Activated CD4-positive, alpha-beta T cell treated with anti-CD3 and anti-CD28 coated beads for 36 hours (primary cell): ENCODE measurements at regions not wholly inside any gene's neighbourhood (a gene's known extent, or its start where the extent isn't known, plus 50 kb on each side); places are given as distances from the start of the nearest gene placed in this dataset.

ENCODE experiments used
- ATAC-seq: fragments of 200-7000 bp; cut with Tn5 transposase; one replicate; pipeline ENCODE4 v1.10.0; 2021; ENCODE audit warnings: mild to moderate bottlenecking, moderate library complexity
- CTCF ChIA-PET: fragments of 350-600 bp; sonication (Branson Sonifier 250); formaldehyde crosslinking; loops from one replicate; lab custom pipeline; 2021; ENCODE audit warnings: antibody characterized with exemption; lab: Charles Lee
- POLR2A ChIA-PET: fragments of 350-600 bp; sonication (Branson Sonifier 250); formaldehyde crosslinking; loops from one replicate; lab custom pipeline; 2021; ENCODE audit warnings: antibody characterized with exemption, inconsistent platforms; lab: Charles Lee
- DNase-seq: peaks from one replicate; pipeline ENCODE4 v3.0.0-alpha.2; 2020
- H3K27ac Mint-ChIP-seq: one replicate; pipeline ENCODE4 v1.8.0; 2021; ENCODE audit warnings: mixed read lengths
- H3K27me3 Mint-ChIP-seq: one replicate; pipeline ENCODE4 v1.8.0; 2021; ENCODE audit warnings: mixed read lengths
- H3K36me3 Mint-ChIP-seq: one replicate; pipeline ENCODE4 v1.8.0; 2021; ENCODE audit warnings: low read depth, mixed read lengths
- H3K4me1 Mint-ChIP-seq: one replicate; pipeline ENCODE4 v1.8.0; 2021; ENCODE audit warnings: mixed read lengths
- H3K4me3 Mint-ChIP-seq: one replicate; pipeline ENCODE4 v1.8.0; 2021; ENCODE audit warnings: mild to moderate bottlenecking, moderate library complexity, mixed read lengths
- H3K9me3 Mint-ChIP-seq: one replicate; pipeline ENCODE4 v1.8.0; 2021; ENCODE audit warnings: low read depth, mixed read lengths
- intact Hi-C, 2 experiments: fragments of 100-400 bp; cut with DNase I in 1 of 2; cut with micrococcal nuclease in 1 of 2; formaldehyde crosslinking; loops; one replicate each; pipeline versions ENCODE4 v1.14.2 to v1.15.1; 2022 to 2024; cut with DNase I, micrococcal nuclease

GRCh38 chr3:194841515-194841841, 155.8 kb downstream of the FAM43A start:
- intact Hi-C loops = no loop called here
- no peaks in the 10 kb centered on the region for H3K36me3 Mint-ChIP-seq
- ChIA-PET CTCF (interaction anchor here (1.2 to 1.8 kb wide), 3 partner anchors 9 to 159 kb away, joined by 3 to 5 read pairs (median 4); no protein-coding TSS in a partner anchor), POLR2A (no interaction called here)
- no peak for ATAC-seq
- H3K9me3 Mint-ChIP-seq = no peaks in the 10 kb centered on the region
- no peaks in the 10 kb centered on the region for H3K4me1 Mint-ChIP-seq
- no peak for DNase-seq
- H3K4me3 Mint-ChIP-seq = no peak overlapping the region
- no peaks in the 10 kb centered on the region for H3K27me3 Mint-ChIP-seq
- H3K27ac Mint-ChIP-seq = no peak overlapping the region

- H3K9me3 Mint-ChIP-seq = no peaks in the 10 kb centered on the region
- no peaks in the 10 kb centered on the region for H3K36me3 Mint-ChIP-seq
- ChIA-PET POLR2A (no interaction called here), CTCF (no interaction called here)
- no peaks in the 10 kb centered on the region for H3K4me1 Mint-ChIP-seq
- ATAC-seq (no peak), DNase-seq (no peak)
- no peak overlapping the region for H3K4me3 Mint-ChIP-seq
- H3K27ac Mint-ChIP-seq = no peak overlapping the region
- no peaks in the 10 kb centered on the region for H3K27me3 Mint-ChIP-seq
- intact Hi-C loops = no loop called here
Observed at GRCh38 chr3:194843556-194843955, 157.9 kb downstream of the FAM43A start.

- ChIA-PET POLR2A (no interaction called here), CTCF (no interaction called here)
- intact Hi-C loops = no loop called here
- no peaks in the 10 kb centered on the region for H3K4me1 Mint-ChIP-seq
- DNase-seq (no peak), ATAC-seq (no peak)
- H3K4me3 Mint-ChIP-seq = no peak overlapping the region
- H3K36me3 Mint-ChIP-seq = no peaks in the 10 kb centered on the region
- no peaks in the 10 kb centered on the region for H3K27me3 Mint-ChIP-seq
- H3K9me3 Mint-ChIP-seq = no peaks in the 10 kb centered on the region
- H3K27ac Mint-ChIP-seq = no peak overlapping the region
Observed at GRCh38 chr3:194844046-194844445, 158.4 kb downstream of the FAM43A start.

- intact Hi-C loops = no loop called here
- H3K4me1 Mint-ChIP-seq = no peaks in the 10 kb centered on the region
- no peak overlapping the region for H3K4me3 Mint-ChIP-seq
- ChIA-PET CTCF (interaction anchor here (0.7 to 1.2 kb wide), 2 partner anchors 8 to 11 kb away, joined by 3 to 4 read pairs; no protein-coding TSS in a partner anchor), POLR2A (no interaction called here)
- DNase-seq (no peak), ATAC-seq (no peak)
- no peak overlapping the region for H3K27ac Mint-ChIP-seq
- H3K9me3 Mint-ChIP-seq = no peaks in the 10 kb centered on the region
- no peaks in the 10 kb centered on the region for H3K36me3 Mint-ChIP-seq
- no peaks in the 10 kb centered on the region for H3K27me3 Mint-ChIP-seq
Observed at GRCh38 chr3:194849166-194849875, 163.6 kb downstream of the FAM43A start.

GRCh38 chr3:194851254-194851653, 165.6 kb downstream of the FAM43A start:
- intact Hi-C loops = no loop called here
- H3K4me1 Mint-ChIP-seq = no peaks in the 10 kb centered on the region
- ChIA-PET CTCF (no interaction called here), POLR2A (interaction anchor here (0.5 kb wide), 1 partner anchor 259 kb away, joined by 5 read pairs; no protein-coding TSS in a partner anchor)
- no peak overlapping the region for H3K4me3 Mint-ChIP-seq
- no peak for ATAC-seq
- no peak overlapping the region for H3K27ac Mint-ChIP-seq
- no peaks in the 10 kb centered on the region for H3K27me3 Mint-ChIP-seq
- H3K36me3 Mint-ChIP-seq = no peaks in the 10 kb centered on the region
- DNase-seq = no peak
- no peaks in the 10 kb centered on the region for H3K9me3 Mint-ChIP-seq

- ATAC-seq (no peak), DNase-seq (no peak)
- no peaks in the 10 kb centered on the region for H3K27me3 Mint-ChIP-seq
- H3K4me3 Mint-ChIP-seq = no peak overlapping the region
- ChIA-PET POLR2A (interaction anchor here (0.5 kb wide), 1 partner anchor 260 kb away, joined by 5 read pairs; no protein-coding TSS in a partner anchor), CTCF (interaction anchor here (1.0 kb wide), 1 partner anchor 255 kb away, joined by 3 read pairs; no protein-coding TSS in a partner anchor)
- H3K4me1 Mint-ChIP-seq = no peaks in the 10 kb centered on the region
- no peak overlapping the region for H3K27ac Mint-ChIP-seq
- intact Hi-C loops = no loop called here
- H3K36me3 Mint-ChIP-seq = no peaks in the 10 kb centered on the region
- no peaks in the 10 kb centered on the region for H3K9me3 Mint-ChIP-seq
Observed at GRCh38 chr3:194851941-194852340, 166.3 kb downstream of the FAM43A start.

- ATAC-seq (no peak), DNase-seq (no peak)
- Mint-ChIP-seq H3K4me3 (no peak overlapping the region), H3K36me3 (no peaks in the 10 kb centered on the region), H3K27ac (no peak overlapping the region), H3K4me1 (no peaks in the 10 kb centered on the region), H3K9me3 (no peaks in the 10 kb centered on the region), H3K27me3 (no peaks in the 10 kb centered on the region)
- intact Hi-C loops = no loop called here
- ChIA-PET POLR2A (no interaction called here), CTCF (interaction anchor here (1.0 kb wide), 1 partner anchor 255 kb away, joined by 3 read pairs; no protein-coding TSS in a partner anchor)
Observed at GRCh38 chr3:194852345-194852744, 166.7 kb downstream of the FAM43A start.

- ChIA-PET CTCF (interaction anchor here (1.1 kb wide), 1 partner anchor 59 kb away, joined by 4 read pairs; no protein-coding TSS in a partner anchor), POLR2A (no interaction called here)
- no peak for ATAC-seq
Observed at GRCh38 chr3:194852831-194853508, 167.3 kb downstream of the FAM43A start.

GRCh38 chr3:194854206-194854605, 168.5 kb downstream of the FAM43A start:
- DNase-seq (no peak), ATAC-seq (no peak)
- ChIA-PET POLR2A (no interaction called here), CTCF (interaction anchor here (0.8 kb wide), 1 partner anchor 172 kb away, joined by 3 read pairs; no protein-coding TSS in a partner anchor)
- Mint-ChIP-seq H3K9me3 (no peaks in the 10 kb centered on the region), H3K27ac (no peak overlapping the region), H3K36me3 (no peaks in the 10 kb centered on the region), H3K4me1 (no peaks in the 10 kb centered on the region), H3K4me3 (no peak overlapping the region), H3K27me3 (peaks cover 4% of the 10 kb centered on the region)
- intact Hi-C loops = no loop called here

More at GRCh38 chr3:194852831-194853508, 167.3 kb downstream of the FAM43A start:
- H3K36me3 Mint-ChIP-seq = no peaks in the 10 kb centered on the region
- intact Hi-C loops = no loop called here
- H3K27ac Mint-ChIP-seq = no peak overlapping the region
- H3K4me3 Mint-ChIP-seq = no peak overlapping the region
- no peak for DNase-seq
- H3K27me3 Mint-ChIP-seq = no peaks in the 10 kb centered on the region
- no peaks in the 10 kb centered on the region for H3K9me3 Mint-ChIP-seq
- no peaks in the 10 kb centered on the region for H3K4me1 Mint-ChIP-seq

GRCh38 chr3:194854659-194855390, 169.1 kb downstream of the FAM43A start:
- Mint-ChIP-seq H3K9me3 (no peaks in the 10 kb centered on the region), H3K36me3 (no peaks in the 10 kb centered on the region), H3K4me3 (no peak overlapping the region), H3K27ac (no peak overlapping the region), H3K4me1 (no peaks in the 10 kb centered on the region), H3K27me3 (peaks cover 7% of the 10 kb centered on the region)
- DNase-seq = no peak
- ATAC-seq = no peak
- ChIA-PET POLR2A (no interaction called here), CTCF (interaction anchor here (0.6 to 1.3 kb wide), 2 partner anchors 10 to 16 kb away, joined by 3 to 4 read pairs; no protein-coding TSS in a partner anchor)
- intact Hi-C loops = no loop called here

GRCh38 chr3:194856296-194856695, 170.6 kb downstream of the FAM43A start:
- CTCF ChIA-PET = interaction anchor here (0.5 to 0.6 kb wide), 2 partner anchors 476 to 513 kb away, joined by 3 read pairs; no protein-coding TSS in a partner anchor
- H3K27ac Mint-ChIP-seq = no peak overlapping the region
- no peaks in the 10 kb centered on the region for H3K36me3 Mint-ChIP-seq
- POLR2A ChIA-PET = no interaction called here
- intact Hi-C loops = no loop called here
- no peak for DNase-seq
- H3K9me3 Mint-ChIP-seq = no peaks in the 10 kb centered on the region
- no peak for ATAC-seq
- H3K27me3 Mint-ChIP-seq = peaks cover 7% of the 10 kb centered on the region
- H3K4me3 Mint-ChIP-seq = no peak overlapping the region
- no peaks in the 10 kb centered on the region for H3K4me1 Mint-ChIP-seq
